ENCODE measurements at regions not wholly inside any gene's neighbourhood (a gene's known extent, or its start where the extent isn't known, plus 50 kb on each side); places are given as distances from the start of the nearest gene placed in this dataset.
A peak's percentile ranks its signal among the peaks of the same experiment; 100 is the strongest.
"Not testable (repeated sequence)": the region's sequence is repeated elsewhere in the genome, so short reads cannot be mapped to it uniquely, and the experiment has no call there.

GRCh38 chr4:111959222-111959621, 186.0 kb upstream of the FAM241A start:
- DNase-seq (ENCODE audit: low spot score): peak; percentile 18

- DNase-seq (ENCODE audit: low spot score): peak; percentile 50
These were observed 185.0 kb upstream of the FAM241A start for GRCh38 chr4:111960241-111960667.

GRCh38 chr4:111961026-111961425, 184.2 kb upstream of the FAM241A start:
- not testable (repeated sequence) for DNase-seq (ENCODE audit: low spot score)

- DNase-seq (ENCODE audit: low spot score): peak; percentile 35
These were observed 183.4 kb upstream of the FAM241A start for GRCh38 chr4:111961809-111962208.

GRCh38 chr4:111963158-111963700, 182.0 kb upstream of the FAM241A start:
- no peak for DNase-seq (ENCODE audit: low spot score)

- no peak for DNase-seq (ENCODE audit: low spot score)
These were observed 167.8 kb upstream of the FAM241A start for GRCh38 chr4:111977419-111977965.

GRCh38 chr4:111979921-111980320, 165.3 kb upstream of the FAM241A start:
- peak; percentile 24 for DNase-seq (ENCODE audit: low spot score)

GRCh38 chr4:111982089-111982488, 163.2 kb upstream of the FAM241A start:
- no peak for DNase-seq (ENCODE audit: low spot score)

GRCh38 chr4:111984169-111984819, 161.0 kb upstream of the FAM241A start:
- no peak for DNase-seq (ENCODE audit: low spot score)

- no peak for DNase-seq (ENCODE audit: low spot score)
These were observed 159.8 kb upstream of the FAM241A start for GRCh38 chr4:111985426-111985825.

GRCh38 chr4:111986095-111986494, 159.2 kb upstream of the FAM241A start:
- no peak for DNase-seq (ENCODE audit: low spot score)

- DNase-seq (ENCODE audit: low spot score): no peak
These were observed 156.7 kb upstream of the FAM241A start for GRCh38 chr4:111988514-111988913.

GRCh38 chr4:111989817-111990216, 155.4 kb upstream of the FAM241A start:
- no peak for DNase-seq (ENCODE audit: low spot score)

- DNase-seq (ENCODE audit: low spot score): no peak
These were observed 154.1 kb upstream of the FAM241A start for GRCh38 chr4:111991163-111991562.

- DNase-seq (ENCODE audit: low spot score): peak; percentile 70
These were observed 153.5 kb upstream of the FAM241A start for GRCh38 chr4:111991797-111992196.

- DNase-seq (ENCODE audit: low spot score): no peak
These were observed 152.7 kb upstream of the FAM241A start for GRCh38 chr4:111992351-111993168.

- no peak for DNase-seq (ENCODE audit: low spot score)
These were observed 150.9 kb upstream of the FAM241A start for GRCh38 chr4:111994392-111994791.

GRCh38 chr4:111997785-111998184, 147.5 kb upstream of the FAM241A start:
- no peak for DNase-seq (ENCODE audit: low spot score)

GRCh38 chr4:111999801-112000200, 145.5 kb upstream of the FAM241A start:
- DNase-seq (ENCODE audit: low spot score): no peak

GRCh38 chr4:112001041-112001440, 144.2 kb upstream of the FAM241A start:
- no peak for DNase-seq (ENCODE audit: low spot score)

- DNase-seq (ENCODE audit: low spot score): no peak
These were observed 143.0 kb upstream of the FAM241A start for GRCh38 chr4:112002248-112002661.

GRCh38 chr4:112003231-112003907, 141.9 kb upstream of the FAM241A start:
- no peak for DNase-seq (ENCODE audit: low spot score)

Data from GM03348 (cell line).